ENCODE measurements at regions not wholly inside any gene's neighbourhood (a gene's known extent, or its start where the extent isn't known, plus 50 kb on each side); places are given as distances from the start of the nearest gene placed in this dataset.

- TF ChIP-seq EZH2 (IDR thresholded peaks at IDR 0.05): no peak
- TF ChIP-seq CTCF (IDR thresholded peaks at IDR 0.05): no peak
- no peak for TF ChIP-seq EZH2phosphoT487 (IDR thresholded peaks at IDR 0.05)
Observed at GRCh38 chr16:86302421-86303109, 207.8 kb upstream of the FOXF1 start.

Data from neural progenitor cell (in vitro differentiated cells).